SU-DHL-6 (cell line): ENCODE measurements at regions not wholly inside any gene's neighbourhood (a gene's known extent, or its start where the extent isn't known, plus 50 kb on each side); places are given as distances from the start of the nearest gene placed in this dataset.

Experiments
- H2AFZ ChIP-seq: fragments of 200-600 bp; sonication (generic); 2 replicates; pipeline ENCODE4 v1.6.1; 2014; ENCODE audit warnings: low read depth, mild to moderate bottlenecking, moderate library complexity, mixed read lengths, antibody characterized with exemption, low read length; ENCODE audit not compliant: severe bottlenecking
- H3F3A ChIP-seq: fragments of 200-600 bp; shearing (Covaris generic); 2 replicates; pipeline ENCODE4 v1.6.0; 2016; ENCODE audit warnings: antibody characterized with exemption, mild to moderate bottlenecking; ENCODE audit not compliant: insufficient read depth
- H3K27ac ChIP-seq: fragments of 200-600 bp; sonication (generic); 2 replicates; pipeline ENCODE4 v1.5.1; 2016; ENCODE audit warnings: low read depth, mild to moderate bottlenecking, low read length, moderate library complexity, mixed read lengths
- H3K27me3 ChIP-seq: fragments of 200-600 bp; sonication (generic), shearing (Covaris generic); 2 replicates; pipeline ENCODE4 v1.6.0; 2014; ENCODE audit warnings: mild to moderate bottlenecking, low read length
- H3K36me3 ChIP-seq: fragments of 200-600 bp; sonication (generic); 2 replicates; pipeline ENCODE4 v1.6.1; 2014; ENCODE audit warnings: mild to moderate bottlenecking, low read length, mixed read lengths
- H3K4me2 ChIP-seq: fragments of 300-600, 200-600 bp; shearing (Covaris generic), sonication (generic); 2 replicates; pipeline ENCODE4 v1.6.0; 2014; ENCODE audit warnings: low read length, low read depth, mild to moderate bottlenecking; ENCODE audit not compliant: poor library complexity, severe bottlenecking
- H3K4me3 ChIP-seq: fragments of 200-600 bp; sonication (generic); 2 replicates; pipeline ENCODE4 v1.5.1; 2014; ENCODE audit warnings: antibody characterized with exemption, low read length, mild to moderate bottlenecking, mixed read lengths; ENCODE audit not compliant: insufficient read depth, poor library complexity, severe bottlenecking
- H3K79me2 ChIP-seq: fragments of 200-600 bp; sonication (generic); 2 replicates; pipeline ENCODE4 v1.6.1; 2014; ENCODE audit warnings: mild to moderate bottlenecking, low read length, moderate library complexity; ENCODE audit not compliant: insufficient read depth
- H3K9ac ChIP-seq: fragments of 200-600 bp; sonication (generic); 2 replicates; pipeline ENCODE4 v1.7.0; 2014; ENCODE audit warnings: mild to moderate bottlenecking, low read length
- H3K9me2 ChIP-seq: fragments of 200-600 bp; sonication (generic); replicated peaks from 2 replicates; pipeline ENCODE4 v1.6.1; 2014; ENCODE audit warnings: low read length; ENCODE audit not compliant: insufficient read depth
- H3K9me3 ChIP-seq: fragments of 200-600 bp; sonication (generic); 2 replicates; pipeline ENCODE4 v1.6.1; 2014; ENCODE audit warnings: low read length, mixed read lengths; ENCODE audit not compliant: insufficient read depth
- H4K20me1 ChIP-seq: fragments of 200-600 bp; sonication (generic); 2 replicates; pipeline ENCODE4 v1.6.1; 2014; ENCODE audit warnings: low read depth, mild to moderate bottlenecking, antibody characterized with exemption, low read length, moderate library complexity, mixed read lengths
- EZH2phosphoT487 ChIP-seq: fragments of 200-600 bp; sonication (generic), shearing (Covaris generic); conservative IDR thresholded peaks from 2 replicates; pipeline ENCODE4 v1.6.1; 2018; ENCODE audit warnings: mild to moderate bottlenecking, antibody characterized with exemption, low read length, moderate library complexity, mixed read lengths
- TF ChIP-seq, protein P1 (sequence below): fragments of 200-600 bp; sonication (generic); IDR thresholded peaks from one replicate; pipeline ENCODE4 v1.5.1; 2017; ENCODE audit warnings: antibody characterized with exemption, mild to moderate bottlenecking, low read length, moderate library complexity; ENCODE audit not compliant: insufficient read depth, poor library complexity, severe bottlenecking

GRCh38 chr2:172227719-172228118 lies 125.0 kb upstream of the DLX2 start:
- TF ChIP-seq, protein P1, sequence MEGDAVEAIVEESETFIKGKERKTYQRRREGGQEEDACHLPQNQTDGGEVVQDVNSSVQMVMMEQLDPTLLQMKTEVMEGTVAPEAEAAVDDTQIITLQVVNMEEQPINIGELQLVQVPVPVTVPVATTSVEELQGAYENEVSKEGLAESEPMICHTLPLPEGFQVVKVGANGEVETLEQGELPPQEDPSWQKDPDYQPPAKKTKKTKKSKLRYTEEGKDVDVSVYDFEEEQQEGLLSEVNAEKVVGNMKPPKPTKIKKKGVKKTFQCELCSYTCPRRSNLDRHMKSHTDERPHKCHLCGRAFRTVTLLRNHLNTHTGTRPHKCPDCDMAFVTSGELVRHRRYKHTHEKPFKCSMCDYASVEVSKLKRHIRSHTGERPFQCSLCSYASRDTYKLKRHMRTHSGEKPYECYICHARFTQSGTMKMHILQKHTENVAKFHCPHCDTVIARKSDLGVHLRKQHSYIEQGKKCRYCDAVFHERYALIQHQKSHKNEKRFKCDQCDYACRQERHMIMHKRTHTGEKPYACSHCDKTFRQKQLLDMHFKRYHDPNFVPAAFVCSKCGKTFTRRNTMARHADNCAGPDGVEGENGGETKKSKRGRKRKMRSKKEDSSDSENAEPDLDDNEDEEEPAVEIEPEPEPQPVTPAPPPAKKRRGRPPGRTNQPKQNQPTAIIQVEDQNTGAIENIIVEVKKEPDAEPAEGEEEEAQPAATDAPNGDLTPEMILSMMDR = no peak
- TF ChIP-seq EZH2phosphoT487 = no peak
- Histone ChIP-seq H3K4me2 (no peak overlapping the region), H3K9me3 (no peaks in the 10 kb centered on the region)

GRCh38 chr2:172228177-172228808 lies 125.6 kb upstream of the DLX2 start:
- Histone ChIP-seq H3K27ac (no peak overlapping the region), H3K9me3 (no peaks in the 10 kb centered on the region)

More at GRCh38 chr2:172227719-172228118, 125.0 kb upstream of the DLX2 start:
- Histone ChIP-seq H3K4me3 (no peak overlapping the region), H3K36me3 (no peaks in the 10 kb centered on the region), H3K9ac (no peak overlapping the region), H2AFZ (no peak overlapping the region), H3K79me2 (no peaks in the 10 kb centered on the region), H4K20me1 (no peaks in the 10 kb centered on the region), H3F3A (no peaks in the 10 kb centered on the region), H3K27ac (no peak overlapping the region), H3K27me3 (no peaks in the 10 kb centered on the region), H3K9me2 (no peaks in the 10 kb centered on the region)

GRCh38 chr2:172229125-172229524 lies 126.4 kb upstream of the DLX2 start:
- Histone ChIP-seq H3K27me3 (no peaks in the 10 kb centered on the region), H3K4me2 (no peak overlapping the region)
- no peak for TF ChIP-seq EZH2phosphoT487
- TF ChIP-seq, protein P1 = no peak

More at GRCh38 chr2:172228177-172228808, 125.6 kb upstream of the DLX2 start:
- H3K79me2 ChIP-seq = no peaks in the 10 kb centered on the region
- no peaks in the 10 kb centered on the region for H3K27me3 ChIP-seq
- H3F3A ChIP-seq = no peaks in the 10 kb centered on the region
- H3K9me2 ChIP-seq = no peaks in the 10 kb centered on the region
- H4K20me1 ChIP-seq = no peaks in the 10 kb centered on the region
- no peak for TF ChIP-seq EZH2phosphoT487
- TF ChIP-seq, protein P1 = no peak
- no peak overlapping the region for H3K4me3 ChIP-seq
- no peak overlapping the region for H3K4me2 ChIP-seq
- H3K36me3 ChIP-seq = no peaks in the 10 kb centered on the region
- H2AFZ ChIP-seq = no peak overlapping the region
- no peak overlapping the region for H3K9ac ChIP-seq

More at GRCh38 chr2:172229125-172229524, 126.4 kb upstream of the DLX2 start:
- H3K9me2 ChIP-seq = no peaks in the 10 kb centered on the region
- no peak overlapping the region for H3K9ac ChIP-seq
- no peaks in the 10 kb centered on the region for H3K9me3 ChIP-seq
- no peak overlapping the region for H3K27ac ChIP-seq
- H2AFZ ChIP-seq = no peak overlapping the region
- no peak overlapping the region for H3K4me3 ChIP-seq
- no peaks in the 10 kb centered on the region for H3K36me3 ChIP-seq
- no peaks in the 10 kb centered on the region for H3F3A ChIP-seq
- H4K20me1 ChIP-seq = no peaks in the 10 kb centered on the region
- no peaks in the 10 kb centered on the region for H3K79me2 ChIP-seq
